GM12872 (cell line): ENCODE measurements at regions not wholly inside any gene's neighbourhood (a gene's known extent, or its start where the extent isn't known, plus 50 kb on each side); places are given as distances from the start of the nearest gene placed in this dataset.

Experiments
- CTCF ChIP-seq: IDR thresholded peaks from 3 replicates; pipeline ENCODE4 v1.5.1; 2011; ENCODE audit warnings: low read depth, mild to moderate bottlenecking, low read length, moderate library complexity; ENCODE audit not compliant: insufficient read depth

DNA sequence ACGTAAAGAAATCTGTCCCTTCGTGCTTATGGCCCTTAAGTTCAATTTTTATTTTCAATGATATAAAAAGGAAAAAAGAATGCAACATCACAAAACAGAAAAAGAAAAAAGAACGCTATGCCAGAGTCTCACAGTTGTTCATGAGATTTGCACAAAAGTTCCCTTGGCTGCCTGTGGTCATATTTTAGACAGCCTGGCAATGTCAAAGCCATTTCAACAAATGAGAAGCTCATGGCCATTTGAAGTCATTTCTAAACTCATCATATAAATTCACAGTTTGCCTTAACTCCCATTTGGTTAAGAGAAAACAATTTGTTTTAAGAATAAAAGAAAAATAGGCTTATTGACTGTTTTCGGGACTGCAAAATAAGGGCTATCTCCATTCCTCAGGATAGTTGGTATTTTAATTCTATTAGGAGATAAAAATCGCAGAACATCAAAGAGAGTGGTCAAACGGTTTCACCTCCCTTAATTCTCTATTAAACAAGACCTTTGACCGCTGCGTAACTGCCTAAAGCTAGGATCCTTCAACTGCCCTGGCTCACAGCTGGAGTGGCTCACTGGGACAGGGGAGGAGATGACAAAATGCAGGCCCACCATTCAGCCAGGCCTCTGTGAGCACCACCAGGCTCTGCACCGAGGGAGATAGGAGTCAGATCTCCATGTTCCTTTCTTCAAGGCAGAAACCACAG lies 119.2 kb upstream of the DAAM1 start:
- no peak for TF ChIP-seq CTCF

DNA sequence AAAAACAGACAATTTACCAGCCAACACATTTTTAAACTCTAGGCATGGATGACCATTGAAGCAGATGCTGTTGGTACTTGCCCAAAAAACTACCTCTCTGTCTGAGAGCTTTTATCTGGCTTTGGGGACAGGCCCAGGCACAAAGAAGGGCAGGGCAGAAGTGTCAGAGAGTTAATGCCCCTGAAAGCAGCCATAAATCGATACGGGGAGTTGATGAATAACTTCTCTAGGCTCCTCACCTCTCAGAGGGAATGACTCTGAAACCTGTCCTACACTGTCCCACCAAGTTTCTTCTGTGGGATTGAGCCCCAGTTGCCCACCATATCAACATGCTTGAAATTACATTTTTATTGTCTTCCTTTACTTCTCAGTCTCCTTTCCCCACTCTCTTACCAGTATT lies 113.0 kb upstream of the DAAM1 start:
- TF ChIP-seq CTCF, result no peak

DNA sequence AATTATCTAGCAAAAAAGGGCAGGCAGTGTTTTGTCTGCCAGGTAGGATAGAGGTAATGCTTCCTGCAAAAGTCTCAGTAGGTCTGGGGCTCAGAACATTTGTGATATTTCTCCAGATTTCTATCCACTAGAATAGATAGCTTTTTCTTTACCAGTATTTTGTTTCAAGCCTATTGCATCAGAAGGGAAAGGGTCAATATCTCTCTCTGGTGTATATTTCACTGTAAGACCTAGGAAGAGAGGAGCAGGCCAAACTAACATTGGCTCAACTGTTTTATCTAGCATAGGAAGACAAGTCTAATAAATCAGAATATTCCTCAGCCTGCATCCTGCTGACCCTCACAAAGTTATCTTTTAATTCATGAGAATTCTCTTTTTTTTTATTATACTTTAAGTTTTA lies 106.7 kb upstream of the DAAM1 start:
- no peak for TF ChIP-seq CTCF

DNA sequence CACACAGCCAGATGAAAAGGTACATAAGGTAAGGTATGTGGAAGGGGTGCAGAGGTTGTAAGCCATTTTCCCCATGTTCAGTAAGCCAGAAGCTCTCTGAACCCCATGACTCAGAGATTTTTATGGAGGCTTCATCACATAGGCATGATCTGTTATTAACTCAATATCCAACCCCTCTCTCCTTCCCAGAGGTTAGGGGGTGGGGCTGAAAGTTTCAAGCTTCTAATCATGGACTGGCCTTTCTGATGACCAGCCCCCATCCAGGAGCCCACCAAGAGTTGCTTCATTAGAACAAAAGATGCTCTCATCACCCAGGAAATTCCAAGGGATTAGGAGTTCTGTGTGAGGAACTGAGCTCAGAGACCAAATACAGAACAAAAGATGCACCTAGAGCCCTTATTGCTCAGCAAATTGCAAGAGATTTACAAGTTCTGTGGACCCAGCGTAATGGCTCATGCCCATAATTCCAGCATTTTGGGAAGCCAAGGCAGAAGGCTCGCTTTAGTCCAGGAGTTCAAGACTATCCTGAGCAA lies 103.2 kb upstream of the DAAM1 start:
- no peak for TF ChIP-seq CTCF

DNA sequence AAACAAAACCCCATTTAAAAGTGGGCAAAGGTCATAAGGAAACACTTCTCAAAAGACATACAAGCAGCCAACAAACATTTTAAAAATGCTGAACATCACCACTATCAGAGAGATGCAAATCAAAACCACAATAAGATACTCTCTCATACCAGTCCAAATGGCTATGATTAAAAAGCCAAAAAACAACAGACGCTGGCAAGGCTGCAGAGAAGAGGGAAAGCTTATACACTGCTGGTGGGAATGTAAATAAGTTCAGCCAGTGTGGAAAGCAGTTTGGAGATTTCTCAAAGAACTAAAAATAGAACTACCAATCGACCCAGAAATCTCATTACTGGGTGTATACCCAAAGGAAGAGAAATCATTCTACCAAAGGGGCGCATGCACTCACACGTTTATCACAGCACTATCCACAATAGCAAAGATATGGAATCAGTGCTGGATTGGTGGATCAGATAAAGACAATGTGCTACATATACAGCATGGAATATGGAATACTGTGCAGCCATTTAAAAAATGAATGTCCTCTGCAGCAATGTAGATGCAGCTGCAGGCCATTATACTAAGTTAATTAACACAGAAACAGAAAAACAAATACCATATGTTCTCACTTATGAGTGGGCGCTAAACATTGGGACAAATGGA lies 102.1 kb upstream of the DAAM1 start:
- no peak for TF ChIP-seq CTCF

GRCh38 chr14:59087240-59087639 lies 101.2 kb upstream of the DAAM1 start:
- TF ChIP-seq CTCF, result no peak

GRCh38 chr14:59087711-59088110 lies 100.8 kb upstream of the DAAM1 start:
- TF ChIP-seq CTCF, result no peak
